ENCODE measurements at regions not wholly inside any gene's neighbourhood (a gene's known extent, or its start where the extent isn't known, plus 50 kb on each side); places are given as distances from the start of the nearest gene placed in this dataset.

GRCh38 chr13:103289681-103290080 lies 223.5 kb upstream of the SLC10A2 start:
- ChIA-PET CTCF (no interaction called here), POLR2A (no interaction called here)

More at GRCh38 chr13:103289681-103290080, 223.5 kb upstream of the SLC10A2 start:
- no peak for TF ChIP-seq ZNF600 (tag by site-specific recombination; IDR thresholded peaks at IDR 0.05)
- TF ChIP-seq PRDM2 (tag by site-specific recombination; IDR thresholded peaks at IDR 0.05; ENCODE audit: borderline replicate concordance) = no peak
- no peak for TF ChIP-seq ZBTB1 (tag by site-specific recombination; IDR thresholded peaks at IDR 0.05)
- TF ChIP-seq ZNF513 (tag by site-specific recombination; IDR thresholded peaks at IDR 0.05) = no peak
- no peak for TF ChIP-seq ZNF558 (tag by site-specific recombination; IDR thresholded peaks at IDR 0.05)
- no peak for TF ChIP-seq KLF7 (tag by site-specific recombination; IDR thresholded peaks at IDR 0.05; ENCODE audit: borderline replicate concordance)
- TF ChIP-seq REPIN1 (tag by site-specific recombination; IDR thresholded peaks at IDR 0.05; ENCODE audit: low read depth) = no peak
- TF ChIP-seq ZNF239 (tag by site-specific recombination; IDR thresholded peaks at IDR 0.05) = no peak
- no peak for TF ChIP-seq ZNF747 (tag by site-specific recombination; IDR thresholded peaks at IDR 0.05)
- TF ChIP-seq ZNF639 (tag by site-specific recombination; IDR thresholded peaks at IDR 0.05) = no peak
- no peak for TF ChIP-seq ZBTB10 (tag by site-specific recombination; IDR thresholded peaks at IDR 0.05)
- TF ChIP-seq ZNF341 (tag by site-specific recombination; IDR thresholded peaks at IDR 0.05; ENCODE audit: low read depth) = no peak
- Histone ChIP-seq H3K4me1 (ENCODE audit: control insufficient read depth, insufficient read depth, low read length) (peaks cover 16% of the 10 kb centered on the region), H3K36me3 (ENCODE audit: control insufficient read depth in 2 of 2, insufficient read depth in 1 of 2, low read length in 2 of 2) (no peaks in the 10 kb centered on the region), H3K27ac (ENCODE audit: extremely low read depth, low read depth, low read length) (no peak overlapping the region), H3K4me3 (ENCODE audit: low read depth, low read length) (no peak overlapping the region), H3K9me3 (ENCODE audit: control insufficient read depth, insufficient read depth, low read depth, low read length) (no peaks in the 10 kb centered on the region)
